Neuron (in vitro differentiated cells): ENCODE measurements at regions not wholly inside any gene's neighbourhood (a gene's known extent, or its start where the extent isn't known, plus 50 kb on each side); places are given as distances from the start of the nearest gene placed in this dataset.
"Not testable (repeated sequence)": the region's sequence is repeated elsewhere in the genome, so short reads cannot be mapped to it uniquely, and the experiment has no call there.

Experiments
- H2AFZ ChIP-seq: one replicate; pipeline ENCODE4 v1.6.1; 2013; ENCODE audit warnings: low read depth, mild to moderate bottlenecking, inconsistent platforms, low read length, moderate library complexity
- H3K27me3 ChIP-seq: one replicate; pipeline ENCODE4 v1.6.1; 2013; ENCODE audit warnings: low read length; ENCODE audit not compliant: insufficient read depth
- H3K36me3 ChIP-seq: one replicate; pipeline ENCODE4 v1.6.1; 2013; ENCODE audit warnings: low read length; ENCODE audit not compliant: insufficient read depth
- H3K4me1 ChIP-seq: one replicate; pipeline ENCODE4 v1.6.1; 2013; ENCODE audit warnings: low read length; ENCODE audit not compliant: insufficient read depth
- H3K4me3 ChIP-seq: 2 replicates; pipeline ENCODE4 v1.5.1; 2013; ENCODE audit warnings: mild to moderate bottlenecking, low read length, moderate library complexity
- H3K9me3 ChIP-seq: one replicate; pipeline ENCODE4 v1.6.1; 2013; ENCODE audit warnings: low read length

- no peaks in the 10 kb centered on the region for H3K27me3 ChIP-seq
- no peaks in the 10 kb centered on the region for H3K4me1 ChIP-seq
- H3K9me3 ChIP-seq: no peaks in the 10 kb centered on the region
- no peak overlapping the region for H3K4me3 ChIP-seq
- no peak overlapping the region for H2AFZ ChIP-seq
- no peaks in the 10 kb centered on the region for H3K36me3 ChIP-seq
These were observed 632.9 kb downstream of the MAFB start for GRCh38 chr20:40056171-40056570.

GRCh38 chr20:40055711-40056110 lies 633.3 kb downstream of the MAFB start:
- Histone ChIP-seq H3K9me3 (no peaks in the 10 kb centered on the region), H3K4me3 (no peak overlapping the region), H3K27me3 (no peaks in the 10 kb centered on the region), H3K4me1 (no peaks in the 10 kb centered on the region), H3K36me3 (no peaks in the 10 kb centered on the region), H2AFZ (no peak overlapping the region)

- Histone ChIP-seq H2AFZ (no peak overlapping the region), H3K27me3 (no peaks in the 10 kb centered on the region), H3K4me1 (no peaks in the 10 kb centered on the region), H3K4me3 (no peak overlapping the region), H3K36me3 (no peaks in the 10 kb centered on the region), H3K9me3 (no peaks in the 10 kb centered on the region)
These were observed 634.7 kb downstream of the MAFB start for GRCh38 chr20:40054311-40054710.

GRCh38 chr20:40050596-40050995 lies 638.4 kb downstream of the MAFB start:
- H3K9me3 ChIP-seq: no peaks in the 10 kb centered on the region
- no peak overlapping the region for H3K4me3 ChIP-seq
- no peaks in the 10 kb centered on the region for H3K4me1 ChIP-seq
- no peaks in the 10 kb centered on the region for H3K36me3 ChIP-seq
- no peak overlapping the region for H2AFZ ChIP-seq
- no peaks in the 10 kb centered on the region for H3K27me3 ChIP-seq

DNA sequence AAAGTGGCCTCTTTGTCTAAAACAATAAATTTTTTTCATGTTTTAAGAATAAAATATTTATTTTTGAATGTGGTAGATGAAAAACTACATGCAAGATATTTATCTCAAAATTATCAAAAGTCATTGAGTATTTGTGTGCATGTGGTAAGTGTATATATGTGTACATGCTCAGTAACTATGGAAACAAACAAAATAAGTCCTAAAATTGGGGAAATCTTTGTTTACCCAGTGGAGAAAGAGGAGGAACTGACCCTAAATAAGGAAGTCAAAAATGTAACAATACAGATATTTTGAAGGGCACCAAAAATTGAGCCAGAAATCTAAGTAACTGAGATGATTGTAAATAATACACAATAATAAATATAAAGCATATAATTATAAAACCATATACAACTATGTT lies 639.2 kb downstream of the MAFB start:
- no peaks in the 10 kb centered on the region for H3K4me1 ChIP-seq
- no peak overlapping the region for H2AFZ ChIP-seq
- H3K9me3 ChIP-seq: no peaks in the 10 kb centered on the region
- no peaks in the 10 kb centered on the region for H3K36me3 ChIP-seq
- no peak overlapping the region for H3K4me3 ChIP-seq
- no peaks in the 10 kb centered on the region for H3K27me3 ChIP-seq

- Histone ChIP-seq H3K36me3 (no peaks in the 10 kb centered on the region), H3K27me3 (no peaks in the 10 kb centered on the region), H3K9me3 (no peaks in the 10 kb centered on the region), H3K4me3 (no peak overlapping the region), H3K4me1 (no peaks in the 10 kb centered on the region), H2AFZ (no peak overlapping the region)
These were observed 642.3 kb downstream of the MAFB start for GRCh38 chr20:40046703-40047102.

DNA sequence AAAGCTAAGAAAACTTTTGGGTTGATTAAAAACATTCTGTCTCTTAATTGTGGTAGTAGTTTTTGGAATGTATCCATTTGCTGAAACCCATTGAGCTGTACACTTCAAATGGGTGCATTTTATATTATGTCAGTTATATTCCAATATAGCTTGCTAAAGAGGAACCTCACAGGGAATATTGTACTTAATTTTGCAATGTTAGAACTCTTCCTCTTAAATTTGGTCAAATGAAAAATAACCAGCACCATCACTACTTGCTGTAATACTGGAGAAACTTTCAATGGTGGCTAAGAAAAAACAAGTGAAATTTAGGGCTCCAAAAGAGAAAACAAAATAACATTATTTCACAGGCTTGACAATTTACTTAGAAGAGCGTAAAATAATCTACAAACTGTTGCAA lies 651.5 kb downstream of the MAFB start:
- Histone ChIP-seq H2AFZ (no peak overlapping the region), H3K9me3 (no peaks in the 10 kb centered on the region), H3K4me1 (no peaks in the 10 kb centered on the region), H3K27me3 (no peaks in the 10 kb centered on the region), H3K4me3 (no peak overlapping the region), H3K36me3 (no peaks in the 10 kb centered on the region)

DNA sequence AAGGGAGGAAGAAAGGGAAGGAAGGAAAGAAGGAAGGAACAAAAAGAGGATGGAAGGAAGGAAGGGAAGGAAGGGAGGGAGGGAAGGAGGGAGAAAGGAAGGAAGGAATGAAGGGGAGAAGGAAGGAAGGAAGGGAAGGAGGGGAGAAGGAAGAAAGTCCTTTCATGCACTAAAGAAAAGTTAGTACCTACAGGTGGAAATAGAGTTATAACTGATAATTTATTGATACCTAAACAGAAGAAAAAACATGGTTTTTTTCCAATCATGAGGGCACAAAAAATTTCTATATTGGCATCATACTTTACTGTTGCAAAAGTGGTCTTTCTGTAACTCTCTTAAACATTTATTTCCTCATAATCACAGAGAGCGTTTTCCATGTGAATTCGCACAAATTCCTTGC lies 659.4 kb downstream of the MAFB start:
- H3K9me3 ChIP-seq: no peaks in the 10 kb centered on the region
- H3K4me3 ChIP-seq: no peak overlapping the region
- H3K4me1 ChIP-seq: no peaks in the 10 kb centered on the region
- H3K27me3 ChIP-seq: no peaks in the 10 kb centered on the region
- no peaks in the 10 kb centered on the region for H3K36me3 ChIP-seq
- H2AFZ ChIP-seq: no peak overlapping the region

GRCh38 chr20:40019510-40019909 lies 669.5 kb downstream of the MAFB start:
- H3K4me1 ChIP-seq: no peaks in the 10 kb centered on the region
- H3K9me3 ChIP-seq: no peaks in the 10 kb centered on the region
- H3K4me3 ChIP-seq: no peak overlapping the region
- H2AFZ ChIP-seq: no peak overlapping the region
- no peaks in the 10 kb centered on the region for H3K36me3 ChIP-seq
- no peaks in the 10 kb centered on the region for H3K27me3 ChIP-seq

DNA sequence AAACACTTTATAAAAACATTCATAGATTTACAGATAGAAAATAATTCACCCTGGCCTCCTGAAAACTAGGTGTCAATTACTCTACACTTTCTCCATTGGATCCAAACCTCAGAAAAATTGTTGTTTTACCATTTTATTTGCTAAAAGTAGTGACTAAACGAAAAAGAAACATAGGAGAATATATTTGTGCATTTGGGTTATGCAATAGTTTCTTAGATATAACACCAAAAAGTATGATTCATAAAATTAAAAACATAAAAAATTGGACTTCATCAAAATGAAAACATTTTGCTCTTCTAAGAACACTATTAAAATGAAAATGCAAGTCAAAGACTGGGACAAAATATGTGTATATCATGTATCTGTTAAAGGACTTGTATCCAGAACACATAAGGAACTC lies 671.3 kb downstream of the MAFB start:
- Histone ChIP-seq H3K27me3 (no peaks in the 10 kb centered on the region), H3K9me3 (no peaks in the 10 kb centered on the region), H3K4me3 (no peak overlapping the region), H3K36me3 (no peaks in the 10 kb centered on the region), H3K4me1 (no peaks in the 10 kb centered on the region), H2AFZ (no peak overlapping the region)

GRCh38 chr20:40016890-40017289 lies 672.1 kb downstream of the MAFB start:
- H3K36me3 ChIP-seq: no peaks in the 10 kb centered on the region
- H3K4me1 ChIP-seq: no peaks in the 10 kb centered on the region
- no peak overlapping the region for H2AFZ ChIP-seq
- H3K27me3 ChIP-seq: no peaks in the 10 kb centered on the region
- no peak overlapping the region for H3K4me3 ChIP-seq
- no peaks in the 10 kb centered on the region for H3K9me3 ChIP-seq

DNA sequence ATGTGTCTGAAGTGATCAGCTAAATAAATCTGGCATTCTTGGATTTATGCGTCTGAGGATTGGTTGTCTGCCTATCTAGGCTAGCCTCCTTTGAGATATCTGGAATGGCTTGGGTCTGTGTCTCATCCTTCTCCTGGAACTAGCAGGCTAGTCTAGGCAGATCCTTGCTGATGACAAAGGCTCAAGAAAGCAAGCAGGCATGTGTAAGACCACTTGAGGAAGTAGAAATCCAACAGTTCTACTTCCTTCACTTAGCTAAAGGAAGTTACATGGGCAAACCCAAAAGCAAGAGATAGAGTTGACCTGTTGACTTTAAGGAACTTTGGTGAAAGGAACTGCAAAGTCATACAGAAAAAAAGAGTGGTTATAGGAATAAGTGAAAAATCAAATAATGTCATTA lies 672.6 kb downstream of the MAFB start:
- Histone ChIP-seq H2AFZ (no peak overlapping the region), H3K4me1 (no peaks in the 10 kb centered on the region)

GRCh38 chr20:40012026-40012425 lies 677.0 kb downstream of the MAFB start:
- H3K27me3 ChIP-seq, H3K9me3 ChIP-seq, H3K4me1 ChIP-seq, H3K36me3 ChIP-seq, H3K4me3 ChIP-seq, H2AFZ ChIP-seq: not testable (repeated sequence)

More for the DNA sequence above, 672.6 kb downstream of the MAFB start:
- no peaks in the 10 kb centered on the region for H3K9me3 ChIP-seq
- H3K36me3 ChIP-seq: no peaks in the 10 kb centered on the region
- H3K4me3 ChIP-seq: no peak overlapping the region
- H3K27me3 ChIP-seq: no peaks in the 10 kb centered on the region

DNA sequence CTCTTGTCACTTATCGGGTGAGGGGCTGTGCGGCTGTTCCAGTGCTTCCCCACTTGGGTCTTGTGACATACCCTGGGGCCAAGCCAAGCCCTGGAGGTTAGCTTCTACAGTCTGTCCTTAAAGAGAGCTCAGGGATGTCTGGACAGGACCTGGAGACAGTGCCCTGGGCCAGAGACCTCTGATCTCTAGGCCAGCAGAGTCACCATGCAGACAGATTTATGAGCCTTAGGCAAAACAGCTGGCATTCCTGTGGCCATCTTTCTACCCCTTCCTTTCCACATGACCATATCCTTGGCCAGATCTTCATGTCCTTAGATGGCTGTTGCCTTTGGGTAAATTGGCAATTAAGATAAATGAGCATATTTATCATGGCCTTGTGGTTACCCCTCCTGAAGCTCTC lies 678.6 kb downstream of the MAFB start:
- Histone ChIP-seq H3K4me1 (no peaks in the 10 kb centered on the region), H2AFZ (no peak overlapping the region), H3K4me3 (no peak overlapping the region), H3K27me3 (no peaks in the 10 kb centered on the region), H3K9me3 (no peaks in the 10 kb centered on the region), H3K36me3 (no peaks in the 10 kb centered on the region)
